PC-3 (cell line): ENCODE measurements at regions not wholly inside any gene's neighbourhood (a gene's known extent, or its start where the extent isn't known, plus 50 kb on each side); places are given as distances from the start of the nearest gene placed in this dataset.
"Not testable (repeated sequence)": the region's sequence is repeated elsewhere in the genome, so short reads cannot be mapped to it uniquely, and the experiment has no call there.

Experiments
- ATAC-seq: fragments of 200-7000 bp; cut with Tn5 transposase; 2 replicates; pipeline ENCODE4 v1.9.1; 2020; ENCODE audit warnings: mild to moderate bottlenecking, moderate library complexity
- BruUV-seq: library from RNA; stranded (reverse); fragments of 400-500 nt; replicated peaks from 2 replicates; lab custom pipeline; 2021; lab: Mats Ljungman, UMichigan
- CTCF ChIA-PET: fragments of 300-600 bp; sonication (Branson Sonifier 250); formaldehyde crosslinking; loops from one replicate; lab custom pipeline; 2022; ENCODE audit warnings: antibody characterized with exemption; lab: Charles Lee
- POLR2A ChIA-PET: fragments of 300-600 bp; sonication (Branson Sonifier 250); formaldehyde crosslinking; loops from one replicate; lab custom pipeline; 2022; ENCODE audit warnings: antibody characterized with exemption; ENCODE audit not compliant: unreplicated experiment; lab: Charles Lee
- DNase-seq: peaks from one replicate; pipeline ENCODE4 v3.0.0-alpha.2; 2015
- H2AFZ ChIP-seq: fragments of 300-600 bp; sonication (generic); 2 replicates; pipeline ENCODE4 v1.6.0; 2016; ENCODE audit warnings: antibody characterized with exemption, low read length
- H3F3A ChIP-seq: fragments of 300-600 bp; sonication (generic); one replicate; pipeline ENCODE4 v1.6.0; 2017; ENCODE audit warnings: antibody characterized with exemption, low read length, control low read depth, mild to moderate bottlenecking; ENCODE audit not compliant: unreplicated experiment
- H3K27ac ChIP-seq: fragments of 300-600 bp; sonication (generic); 2 replicates; pipeline ENCODE4 v1.5.1; 2016; ENCODE audit warnings: mild to moderate bottlenecking, low read length
- H3K27me3 ChIP-seq: fragments of 300-600 bp; sonication (generic); 2 replicates; pipeline ENCODE4 v1.6.1; 2016; ENCODE audit warnings: low read length, mixed read lengths
- H3K36me3 ChIP-seq: fragments of 300-600 bp; sonication (generic); 2 replicates; pipeline ENCODE4 v1.6.1; 2016; ENCODE audit warnings: low read depth, mixed run types, low read length, mixed read lengths
- H3K4me1 ChIP-seq: fragments of 300-600 bp; sonication (generic); 2 replicates; pipeline ENCODE4 v1.5.1; 2016; ENCODE audit warnings: low read length; ENCODE audit not compliant: insufficient read depth
- H3K4me2 ChIP-seq: fragments of 300-600 bp; sonication (generic); 2 replicates; pipeline ENCODE4 v1.6.0; 2016; ENCODE audit warnings: low read length
- H3K4me3 ChIP-seq: fragments of 300-600 bp; sonication (generic); 2 replicates; pipeline ENCODE4 v1.5.1; 2016; ENCODE audit warnings: mild to moderate bottlenecking, low read length, mixed read lengths
- H3K79me2 ChIP-seq: fragments of 300-600 bp; sonication (generic); 2 replicates; pipeline ENCODE4 v1.6.1; 2017; ENCODE audit warnings: low read length, mixed read lengths
- H3K9ac ChIP-seq: fragments of 300-600 bp; sonication (generic); 2 replicates; pipeline ENCODE4 v1.6.0; 2016; ENCODE audit warnings: mild to moderate bottlenecking, low read length
- H3K9me2 ChIP-seq: fragments of 300-600 bp; sonication (generic); replicated peaks from 2 replicates; pipeline ENCODE4 v1.6.1; 2016; ENCODE audit warnings: mixed run types, low read length, mixed read lengths
- H3K9me3 ChIP-seq: fragments of 300-600 bp; sonication (generic); 2 replicates; pipeline ENCODE4 v1.6.1; 2016; ENCODE audit warnings: low read length, mixed read lengths
- H4K20me1 ChIP-seq: fragments of 300-600 bp; sonication (generic); 2 replicates; pipeline ENCODE4 v1.6.1; 2016; ENCODE audit warnings: low read length, mixed read lengths
- EZH2 ChIP-seq: fragments of 300-600 bp; sonication (generic); IDR thresholded peaks from one replicate; pipeline ENCODE4 v1.6.1; 2017; ENCODE audit warnings: antibody characterized with exemption, mild to moderate bottlenecking, low read length; ENCODE audit not compliant: unreplicated experiment
- EZH2phosphoT487 ChIP-seq: fragments of 300-600 bp; sonication (generic); IDR thresholded peaks from 2 replicates; pipeline ENCODE4 v1.6.1; 2018; ENCODE audit warnings: mild to moderate bottlenecking, antibody characterized with exemption, low read length, borderline replicate concordance
- intact Hi-C: fragments of 100-400 bp; cut with micrococcal nuclease; formaldehyde crosslinking; loops from 2 replicates; pipeline ENCODE4 v1.9.0; 2023
- TF ChIP-seq, protein P1 (sequence below): fragments of 300-600 bp; sonication (generic); conservative IDR thresholded peaks from 2 replicates; pipeline ENCODE4 v1.5.1; 2017; ENCODE audit warnings: antibody characterized with exemption, low read depth, mild to moderate bottlenecking, low read length

DNA sequence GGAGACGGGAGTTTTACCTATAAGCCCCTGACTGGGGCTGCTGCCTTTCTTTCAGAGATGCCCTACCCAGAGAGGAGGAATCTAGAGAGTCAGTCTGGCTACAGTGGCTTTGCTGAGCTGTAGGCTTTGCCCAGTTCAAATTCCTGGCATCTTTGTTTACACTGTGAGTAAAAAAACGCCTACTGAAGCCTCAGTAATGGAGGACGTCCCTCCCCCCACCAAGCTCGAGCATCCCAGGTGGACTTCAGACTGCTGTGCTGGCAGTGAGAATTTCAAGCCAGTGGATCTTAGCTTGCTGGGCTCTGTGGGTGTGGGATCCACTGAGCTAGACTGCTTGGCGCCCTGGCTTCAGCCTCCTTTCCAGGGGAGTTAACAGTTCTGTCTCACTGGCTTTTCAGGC lies 237.1 kb upstream of the NT5E start:
- H3K36me3 ChIP-seq, H3K79me2 ChIP-seq, H3K4me2 ChIP-seq, H3K9me2 ChIP-seq, H3K4me3 ChIP-seq, ATAC-seq, H3K9ac ChIP-seq, DNase-seq, H3K27me3 ChIP-seq, POLR2A ChIA-PET, CTCF ChIA-PET, BruUV-seq, H3K9me3 ChIP-seq, H3K4me1 ChIP-seq, intact Hi-C loops, H3K27ac ChIP-seq, H2AFZ ChIP-seq, H4K20me1 ChIP-seq, H3F3A ChIP-seq: not testable (repeated sequence)

DNA sequence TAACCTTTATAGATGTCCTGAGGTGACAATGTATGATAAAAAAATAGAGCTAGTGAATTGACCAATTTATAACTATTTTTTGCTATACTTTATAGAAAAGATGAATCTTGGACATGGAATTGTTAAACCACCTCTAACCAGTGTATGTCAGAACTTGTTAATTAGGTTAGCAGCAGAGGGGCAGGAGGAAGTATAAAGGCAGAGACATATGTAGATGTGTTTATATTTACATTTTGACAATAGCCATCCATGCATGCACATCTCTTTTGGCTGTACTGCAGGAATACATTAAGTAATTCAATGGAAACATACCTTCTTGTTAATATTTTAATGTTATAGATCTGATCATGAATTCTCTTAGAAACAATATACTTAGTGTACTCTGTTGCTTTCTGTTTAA lies 254.6 kb upstream of the NT5E start:
- Histone ChIP-seq H3K27me3 (peaks cover 9% of the 10 kb centered on the region; the same call in 1 of the 2 replicates), H2AFZ (no peak overlapping the region), H3K9ac (no peak overlapping the region), H4K20me1 (no peaks in the 10 kb centered on the region), H3K4me3 (no peak overlapping the region), H3K9me3 (no peaks in the 10 kb centered on the region), H3F3A (no peaks in the 10 kb centered on the region), H3K27ac (no peak overlapping the region), H3K79me2 (no peaks in the 10 kb centered on the region), H3K9me2 (no peaks in the 10 kb centered on the region), H3K4me2 (no peak overlapping the region), H3K4me1 (no peaks in the 10 kb centered on the region; the same call in 1 of the 2 replicates), H3K36me3 (no peaks in the 10 kb centered on the region)
- DNase-seq (no peak), ATAC-seq (no peak)
- TF ChIP-seq EZH2phosphoT487 (no peak), EZH2 (no peak)
- TF ChIP-seq, protein P1, sequence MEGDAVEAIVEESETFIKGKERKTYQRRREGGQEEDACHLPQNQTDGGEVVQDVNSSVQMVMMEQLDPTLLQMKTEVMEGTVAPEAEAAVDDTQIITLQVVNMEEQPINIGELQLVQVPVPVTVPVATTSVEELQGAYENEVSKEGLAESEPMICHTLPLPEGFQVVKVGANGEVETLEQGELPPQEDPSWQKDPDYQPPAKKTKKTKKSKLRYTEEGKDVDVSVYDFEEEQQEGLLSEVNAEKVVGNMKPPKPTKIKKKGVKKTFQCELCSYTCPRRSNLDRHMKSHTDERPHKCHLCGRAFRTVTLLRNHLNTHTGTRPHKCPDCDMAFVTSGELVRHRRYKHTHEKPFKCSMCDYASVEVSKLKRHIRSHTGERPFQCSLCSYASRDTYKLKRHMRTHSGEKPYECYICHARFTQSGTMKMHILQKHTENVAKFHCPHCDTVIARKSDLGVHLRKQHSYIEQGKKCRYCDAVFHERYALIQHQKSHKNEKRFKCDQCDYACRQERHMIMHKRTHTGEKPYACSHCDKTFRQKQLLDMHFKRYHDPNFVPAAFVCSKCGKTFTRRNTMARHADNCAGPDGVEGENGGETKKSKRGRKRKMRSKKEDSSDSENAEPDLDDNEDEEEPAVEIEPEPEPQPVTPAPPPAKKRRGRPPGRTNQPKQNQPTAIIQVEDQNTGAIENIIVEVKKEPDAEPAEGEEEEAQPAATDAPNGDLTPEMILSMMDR: no peak
- CTCF ChIA-PET: no interaction called here
- intact Hi-C loops: no loop called here
- BruUV-seq: no TSS peak
- POLR2A ChIA-PET: no interaction called here

DNA sequence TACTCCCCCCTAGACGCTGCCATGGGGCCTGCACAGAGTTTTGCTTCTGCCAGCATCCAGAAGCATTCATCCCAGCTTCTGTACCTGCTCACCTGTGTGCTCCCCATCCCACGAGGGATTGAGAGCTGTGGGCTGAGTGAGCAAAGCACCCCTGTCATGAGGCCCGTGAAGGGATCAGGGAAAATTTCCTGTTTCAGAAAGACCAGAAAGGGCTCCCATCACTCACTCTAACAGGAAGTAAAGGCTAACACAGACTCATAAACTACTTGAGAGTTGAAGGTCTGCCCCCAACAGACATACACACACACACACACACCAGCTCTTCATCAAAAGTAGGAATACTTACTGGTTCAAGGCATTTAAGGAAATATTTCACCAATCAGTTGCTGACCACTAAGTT lies 256.5 kb upstream of the NT5E start:
- POLR2A ChIA-PET: no interaction called here
- Histone ChIP-seq H3K36me3 (no peaks in the 10 kb centered on the region), H3K4me2 (no peak overlapping the region), H4K20me1 (no peaks in the 10 kb centered on the region), H3K27ac (no peak overlapping the region), H3K4me1 (no peaks in the 10 kb centered on the region; the same call in 1 of the 2 replicates), H3F3A (no peaks in the 10 kb centered on the region), H3K9me3 (no peaks in the 10 kb centered on the region), H3K9ac (no peak overlapping the region), H3K4me3 (no peak overlapping the region), H2AFZ (no peak overlapping the region), H3K27me3 (peaks cover 9% of the 10 kb centered on the region; the same call in 1 of the 2 replicates), H3K79me2 (no peaks in the 10 kb centered on the region), H3K9me2 (no peaks in the 10 kb centered on the region)
- no TSS peak for BruUV-seq
- no peak for DNase-seq
- TF ChIP-seq EZH2phosphoT487: no peak
- no peak for TF ChIP-seq EZH2
- TF ChIP-seq, protein P1: no peak
- CTCF ChIA-PET: no interaction called here
- intact Hi-C loops: no loop called here
- no peak for ATAC-seq
